HG02938 (cell line): ENCODE measurements at regions not wholly inside any gene's neighbourhood (a gene's known extent, or its start where the extent isn't known, plus 50 kb on each side); places are given as distances from the start of the nearest gene placed in this dataset.

Experiments used
- ATAC-seq: cut with Tn5 transposase; IDR thresholded peaks from one replicate; pipeline ENCODE4 v1.9.1; 2021; ENCODE audit warnings: mild to moderate bottlenecking, moderate library complexity; ENCODE audit not compliant: unreplicated experiment

- no peak for ATAC-seq
Observed at GRCh38 chr18:39806525-39806924, 2148.5 kb upstream of the PIK3C3 start.

GRCh38 chr18:39805218-39805617 is 2149.8 kb upstream of the PIK3C3 start:
- no peak for ATAC-seq

- ATAC-seq: no peak
Observed at GRCh38 chr18:39802648-39803229, 2152.3 kb upstream of the PIK3C3 start.

GRCh38 chr18:39801848-39802247 is 2153.2 kb upstream of the PIK3C3 start:
- ATAC-seq: no peak

- ATAC-seq: no peak
Observed at GRCh38 chr18:39801010-39801409, 2154.0 kb upstream of the PIK3C3 start.

- ATAC-seq: no peak
Observed at GRCh38 chr18:39799006-39799405, 2156.0 kb upstream of the PIK3C3 start.

GRCh38 chr18:39796393-39796792 is 2158.6 kb upstream of the PIK3C3 start:
- no peak for ATAC-seq

- ATAC-seq: no peak
Observed at GRCh38 chr18:39795350-39795749, 2159.7 kb upstream of the PIK3C3 start.

- no peak for ATAC-seq
Observed at GRCh38 chr18:39793609-39794008, 2161.4 kb upstream of the PIK3C3 start.

- ATAC-seq: no peak
Observed at GRCh38 chr18:39788383-39788782, 2166.7 kb upstream of the PIK3C3 start.

GRCh38 chr18:39786477-39786876 is 2168.6 kb upstream of the PIK3C3 start:
- ATAC-seq: no peak

- no peak for ATAC-seq
Observed at GRCh38 chr18:39784541-39784940, 2170.5 kb upstream of the PIK3C3 start.

GRCh38 chr18:39781565-39781964 is 2173.5 kb upstream of the PIK3C3 start:
- ATAC-seq: no peak

GRCh38 chr18:39780774-39781173 is 2174.3 kb upstream of the PIK3C3 start:
- no peak for ATAC-seq

GRCh38 chr18:39779926-39780325 is 2175.1 kb upstream of the PIK3C3 start:
- ATAC-seq: no peak

- no peak for ATAC-seq
Observed at GRCh38 chr18:39776766-39777165, 2178.3 kb upstream of the PIK3C3 start.

- no peak for ATAC-seq
Observed at GRCh38 chr18:39774957-39775598, 2180.0 kb upstream of the PIK3C3 start.

- ATAC-seq: no peak
Observed at GRCh38 chr18:39773646-39774045, 2181.4 kb upstream of the PIK3C3 start.

- ATAC-seq: no peak
Observed at GRCh38 chr18:39772155-39772919, 2182.7 kb upstream of the PIK3C3 start.

- no peak for ATAC-seq
Observed at GRCh38 chr18:39770399-39770798, 2184.6 kb upstream of the PIK3C3 start.

GRCh38 chr18:39764873-39765272 is 2190.2 kb upstream of the PIK3C3 start:
- ATAC-seq: no peak

GRCh38 chr18:39761273-39761672 is 2193.8 kb upstream of the PIK3C3 start:
- no peak for ATAC-seq
